HG02884 (cell line): ENCODE measurements at regions not wholly inside any gene's neighbourhood (a gene's known extent, or its start where the extent isn't known, plus 50 kb on each side); places are given as distances from the start of the nearest gene placed in this dataset.

Experiments
- ATAC-seq: cut with Tn5 transposase; IDR thresholded peaks from one replicate; pipeline ENCODE4 v1.9.1; 2021; ENCODE audit warnings: mild to moderate bottlenecking, moderate library complexity; ENCODE audit not compliant: unreplicated experiment

GRCh38 chr18:55121397-55122170 is 162.3 kb upstream of the CCDC68 start:
- ATAC-seq: peak; percentile 52

GRCh38 chr18:55120896-55121295 is 161.6 kb upstream of the CCDC68 start:
- no peak for ATAC-seq

GRCh38 chr18:55119434-55119833 is 160.2 kb upstream of the CCDC68 start:
- ATAC-seq: no peak

- no peak for ATAC-seq
Observed at GRCh38 chr18:55119016-55119415, 159.8 kb upstream of the CCDC68 start.

- no peak for ATAC-seq
Observed at GRCh38 chr18:55116863-55117262, 157.6 kb upstream of the CCDC68 start.

- ATAC-seq: no peak
Observed at GRCh38 chr18:55115606-55116005, 156.3 kb upstream of the CCDC68 start.

GRCh38 chr18:55114876-55115275 is 155.6 kb upstream of the CCDC68 start:
- ATAC-seq: no peak

- ATAC-seq: no peak
Observed at GRCh38 chr18:55113800-55114199, 154.5 kb upstream of the CCDC68 start.

- ATAC-seq: no peak
Observed at GRCh38 chr18:55111271-55111670, 152.0 kb upstream of the CCDC68 start.

GRCh38 chr18:55110436-55110835 is 151.2 kb upstream of the CCDC68 start:
- no peak for ATAC-seq

GRCh38 chr18:55109818-55110414 is 150.7 kb upstream of the CCDC68 start:
- no peak for ATAC-seq

- ATAC-seq: no peak
Observed at GRCh38 chr18:55106906-55107305, 147.6 kb upstream of the CCDC68 start.

GRCh38 chr18:55106466-55106865 is 147.2 kb upstream of the CCDC68 start:
- peak; percentile 42 for ATAC-seq

- peak; percentile 50 for ATAC-seq
Observed at GRCh38 chr18:55105873-55106272, 146.6 kb upstream of the CCDC68 start.

- ATAC-seq: no peak
Observed at GRCh38 chr18:55102958-55103456, 143.7 kb upstream of the CCDC68 start.

- ATAC-seq: no peak
Observed at GRCh38 chr18:55102501-55102900, 143.2 kb upstream of the CCDC68 start.

- ATAC-seq: no peak
Observed at GRCh38 chr18:55101458-55101824, 142.2 kb upstream of the CCDC68 start.

GRCh38 chr18:55100817-55101457 is 141.7 kb upstream of the CCDC68 start:
- no peak for ATAC-seq

- ATAC-seq: no peak
Observed at GRCh38 chr18:55097456-55098170, 138.4 kb upstream of the CCDC68 start.

- ATAC-seq: peak; percentile 57
Observed at GRCh38 chr18:55096263-55096951, 137.1 kb upstream of the CCDC68 start.

- no peak for ATAC-seq
Observed at GRCh38 chr18:55095584-55095983, 136.3 kb upstream of the CCDC68 start.
